GM04503 (cell line): ENCODE measurements at regions not wholly inside any gene's neighbourhood (a gene's known extent, or its start where the extent isn't known, plus 50 kb on each side); places are given as distances from the start of the nearest gene placed in this dataset.
"Not testable (repeated sequence)": the region's sequence is repeated elsewhere in the genome, so short reads cannot be mapped to it uniquely, and the experiment has no call there.

Source experiments
- DNase-seq: peaks from one replicate; pipeline ENCODE4 v3.0.0-alpha.2; 2012; ENCODE audit warnings: low read depth

- no peak for DNase-seq
Observed at GRCh38 chr3:158026236-158026635, 80.0 kb downstream of the SHOX2 start.

DNA sequence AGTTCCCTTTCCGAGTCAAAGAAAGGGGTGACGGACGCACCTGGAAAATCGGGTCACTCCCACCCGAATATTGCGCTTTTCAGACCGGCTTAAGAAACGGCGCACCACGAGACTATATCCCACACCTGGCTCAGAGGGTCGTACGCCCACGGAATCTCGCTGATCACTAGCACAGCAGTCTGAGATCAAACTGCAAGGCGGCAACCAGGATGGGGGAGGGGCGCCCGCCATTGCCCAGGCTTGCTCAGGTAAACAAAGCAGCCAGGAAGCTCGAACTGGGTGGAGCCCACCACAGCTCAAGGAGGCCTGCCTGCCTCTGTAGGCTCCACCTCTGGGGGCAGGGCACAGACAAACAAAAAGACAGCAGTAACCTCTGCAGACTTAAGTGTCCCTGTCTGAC lies 86.3 kb downstream of the SHOX2 start:
- not testable (repeated sequence) for DNase-seq

DNA sequence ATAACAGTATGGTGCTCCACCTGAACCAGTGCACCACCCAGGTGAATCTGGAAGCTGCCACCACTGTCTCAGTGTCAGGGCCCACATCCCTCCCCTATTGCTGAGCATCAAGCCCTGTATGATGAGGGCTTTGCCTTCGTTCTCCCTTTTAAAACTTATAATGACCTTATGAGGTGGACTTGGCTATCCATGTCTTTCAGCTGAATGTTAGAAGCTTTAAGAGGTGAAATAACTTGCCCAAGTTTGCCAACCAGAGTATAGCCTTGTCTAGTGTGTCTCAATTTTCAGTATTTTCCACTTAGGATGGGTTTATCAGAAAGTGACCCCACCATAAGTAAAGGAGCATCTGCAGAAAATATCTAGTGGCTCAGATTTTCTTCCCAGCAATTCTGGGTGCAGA lies 87.8 kb downstream of the SHOX2 start:
- DNase-seq = no peak

GRCh38 chr3:158012901-158013300 lies 93.3 kb downstream of the SHOX2 start:
- no peak for DNase-seq

GRCh38 chr3:158005391-158006100 lies 100.7 kb downstream of the SHOX2 start:
- no peak for DNase-seq

DNA sequence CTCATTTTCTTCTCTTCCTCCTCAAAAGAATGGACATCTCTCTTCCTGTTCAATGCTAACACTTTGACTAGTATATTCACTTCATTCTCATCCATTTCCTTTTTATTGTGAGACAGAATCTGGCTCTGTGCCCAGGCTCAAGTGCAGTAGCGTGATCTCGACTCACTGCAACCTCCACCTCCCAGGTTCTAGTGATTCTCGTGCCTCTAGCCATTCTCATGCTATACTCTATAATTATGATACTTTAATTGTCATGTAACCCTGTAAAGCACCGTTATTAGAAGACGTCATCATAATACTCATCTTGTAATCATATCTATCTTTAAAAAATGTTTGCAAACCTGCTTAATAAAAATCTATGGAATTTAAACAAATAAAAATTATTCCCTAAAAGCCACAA lies 107.0 kb downstream of the SHOX2 start:
- DNase-seq = no peak

DNA sequence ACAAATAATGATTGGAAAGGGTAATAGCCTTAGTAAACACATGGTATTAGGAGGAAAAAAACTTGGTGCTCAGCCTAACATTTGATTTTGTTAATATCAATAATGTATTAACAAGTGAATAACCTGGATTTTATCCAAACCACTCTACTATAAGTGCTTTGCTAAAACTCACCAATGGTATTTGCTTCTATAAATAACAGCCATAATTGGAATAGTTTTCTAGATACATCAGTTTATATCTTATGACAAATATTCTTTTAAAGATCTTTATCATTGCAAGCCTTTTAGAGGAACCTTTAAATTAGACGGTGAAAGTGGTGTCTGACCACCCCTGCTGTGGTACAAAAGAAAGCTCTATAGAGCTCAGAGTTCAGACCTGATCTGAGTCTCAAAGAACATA lies 123.9 kb downstream of the SHOX2 start:
- DNase-seq = no peak

GRCh38 chr3:157981819-157982218 lies 124.4 kb downstream of the SHOX2 start:
- DNase-seq = no peak

- DNase-seq = no peak
Observed at GRCh38 chr3:157979022-157979421, 127.2 kb downstream of the SHOX2 start.

- no peak for DNase-seq
Observed at GRCh38 chr3:157961665-157962064, 144.6 kb downstream of the SHOX2 start.

DNA sequence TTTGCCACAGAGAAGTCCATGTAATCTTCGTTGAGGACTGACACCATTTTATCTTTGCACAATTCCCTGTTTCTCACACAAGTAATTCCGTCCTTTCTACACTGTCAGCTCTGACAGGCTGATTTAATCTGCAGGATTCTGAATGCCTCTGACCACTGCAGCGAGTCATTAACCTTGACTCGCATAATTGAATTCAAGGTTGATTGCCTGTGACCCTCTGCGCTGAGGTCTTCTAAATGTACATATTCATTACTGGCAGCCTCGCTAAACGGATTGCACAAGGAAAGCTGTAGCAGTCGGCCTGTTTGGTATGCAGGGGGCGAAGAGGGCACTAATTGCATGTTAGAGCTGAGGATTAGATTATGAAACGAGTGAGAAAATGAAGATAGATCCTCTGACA lies 147.8 kb downstream of the SHOX2 start:
- DNase-seq = no peak

DNA sequence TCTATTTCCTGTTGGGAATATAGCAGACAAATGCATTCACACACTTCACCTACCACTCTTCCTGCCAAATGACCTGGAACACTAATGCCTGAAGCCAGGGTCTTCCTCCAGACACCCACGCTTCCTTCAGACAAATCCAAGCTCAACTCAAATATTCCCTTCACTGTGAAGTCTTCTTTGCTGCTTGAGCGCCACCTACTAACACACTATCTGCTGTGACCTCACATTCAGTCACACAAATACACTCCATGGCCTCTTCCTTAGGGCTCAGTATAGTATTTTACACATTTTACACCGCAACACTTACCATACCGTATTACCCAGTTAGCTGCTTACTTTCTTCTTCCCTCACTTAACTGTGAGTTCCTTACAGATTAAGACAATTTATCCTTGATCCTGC lies 149.4 kb downstream of the SHOX2 start:
- no peak for DNase-seq

GRCh38 chr3:157956176-157956575 lies 150.0 kb downstream of the SHOX2 start:
- no peak for DNase-seq

GRCh38 chr3:157953565-157953964 lies 152.7 kb downstream of the SHOX2 start:
- DNase-seq = no peak

- DNase-seq = no peak
Observed at GRCh38 chr3:157948605-157949383, 157.4 kb downstream of the SHOX2 start.

DNA sequence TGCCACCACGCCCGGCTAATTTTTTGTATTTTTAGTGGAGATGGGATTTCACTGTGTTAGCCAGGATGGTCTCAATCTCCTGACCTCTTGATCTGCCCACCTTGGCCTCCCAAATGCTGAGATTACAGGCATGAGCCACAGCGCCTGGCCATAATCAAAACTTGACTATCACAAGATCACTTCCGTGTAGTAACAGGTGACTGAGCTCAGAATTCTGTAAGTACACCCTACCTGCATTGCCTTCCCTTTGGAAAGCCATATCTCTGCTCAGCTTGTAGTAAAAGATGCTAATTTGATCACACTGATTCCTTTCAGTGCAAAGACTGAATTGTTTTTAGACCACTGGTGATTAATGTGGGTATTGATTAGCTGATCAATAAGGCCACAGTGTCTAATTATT lies 167.1 kb downstream of the SHOX2 start:
- DNase-seq = no peak

GRCh38 chr3:157938154-157938779 lies 168.0 kb downstream of the SHOX2 start:
- peak; percentile 40 for DNase-seq

GRCh38 chr3:157931517-157931916 lies 174.7 kb downstream of the SHOX2 start:
- no peak for DNase-seq

GRCh38 chr3:157930000-157930780 lies 176.0 kb downstream of the SHOX2 start:
- DNase-seq = no peak

DNA sequence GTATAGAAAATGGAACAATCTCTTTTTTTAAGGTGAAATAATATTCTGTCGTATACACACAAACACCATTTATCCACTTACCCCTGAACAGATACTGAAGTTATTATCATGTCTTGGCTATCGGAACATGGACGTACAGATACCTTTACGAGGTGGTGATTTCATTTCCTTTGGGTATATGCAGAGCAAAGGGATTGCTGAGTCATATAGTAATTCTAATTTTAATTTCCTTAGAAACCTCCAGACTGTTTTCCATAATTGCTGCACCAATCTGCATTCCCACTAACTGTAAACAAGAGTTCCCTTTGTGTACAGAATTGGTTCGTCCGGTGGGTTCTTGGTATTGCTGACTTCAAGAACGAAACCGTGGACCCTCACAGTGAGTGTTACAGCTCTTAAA lies 179.4 kb downstream of the SHOX2 start:
- no peak for DNase-seq

- DNase-seq = no peak
Observed at GRCh38 chr3:157922614-157923013, 183.6 kb downstream of the SHOX2 start.

DNA sequence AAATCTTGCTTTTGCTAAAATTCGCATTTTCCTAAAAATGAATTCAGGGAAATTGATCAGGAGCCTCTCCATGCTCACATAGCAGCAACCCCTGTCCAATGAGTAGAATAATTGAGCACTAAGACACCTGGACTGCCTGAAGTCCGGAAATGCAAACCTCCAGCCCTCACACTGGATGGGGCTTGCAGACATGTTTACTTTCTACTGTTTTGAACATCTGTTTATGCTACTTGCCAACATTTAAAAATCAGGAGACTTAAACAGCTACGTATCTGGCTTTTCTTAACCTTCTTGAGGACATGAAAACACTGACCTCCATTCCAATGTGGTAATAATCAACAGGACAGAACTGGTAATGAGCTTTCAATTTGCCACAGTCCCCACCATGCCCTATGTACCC lies 184.4 kb downstream of the SHOX2 start:
- no peak for DNase-seq
